GM12878 (cell line): ENCODE measurements at regions not wholly inside any gene's neighbourhood (a gene's known extent, or its start where the extent isn't known, plus 50 kb on each side); places are given as distances from the start of the nearest gene placed in this dataset.

Experiments used
- ATAC-seq: fragments of 200-7000 bp; cut with Tn5 transposase; 3 replicates; pipeline ENCODE4 v1.9.1; 2020; ENCODE audit warnings: mild to moderate bottlenecking, moderate library complexity
- BruUV-seq: library from RNA; stranded (reverse); fragments of 400-500 nt; replicated peaks from 2 replicates; lab custom pipeline; 2021; lab: Mats Ljungman, UMichigan
- CTCF ChIA-PET: fragments of 300-600 bp; sonication (Branson Sonifier 250); formaldehyde crosslinking; extraction: SDS; loops from one replicate; lab custom pipeline; 2021; ENCODE audit warnings: inconsistent platforms; lab: Yijun Ruan, JAX
- POLR2A ChIA-PET: fragments of 350-600 bp; formaldehyde crosslinking; extraction: SDS; loops from one replicate; lab custom pipeline; 2021; ENCODE audit warnings: inconsistent platforms; lab: Charles Lee
- RAD21 ChIA-PET: fragments of 300-600 bp; sonication (Branson Sonifier 250); formaldehyde crosslinking; loops from one replicate; lab custom pipeline; 2023; ENCODE audit warnings: antibody characterized with exemption; ENCODE audit not compliant: unreplicated experiment; lab: Charles Lee
- SMC1A ChIA-PET: fragments of 300-600 bp; sonication (Branson Sonifier 250); formaldehyde crosslinking; loops from one replicate; lab custom pipeline; 2023; ENCODE audit not compliant: unreplicated experiment, uncharacterized antibody; lab: Charles Lee
- DNase-seq: peaks from one replicate; pipeline ENCODE4 v3.0.0-alpha.2; 2011; ENCODE audit warnings: low read depth, low spot score
- FAIRE-seq: peaks from 3 replicates; lab custom pipeline; 2011; peaks lifted over from hg19 to GRCh38; lab: Jason Lieb, UNC
- H2AFZ ChIP-seq: 2 replicates; pipeline ENCODE4 v1.6.0; 2011; ENCODE audit warnings: low read depth, low read length, control low read depth; ENCODE audit not compliant: control insufficient read depth
- H3K27ac ChIP-seq: 2 replicates; pipeline ENCODE4 v1.5.1; 2011; ENCODE audit warnings: control low read depth; ENCODE audit not compliant: control insufficient read depth, insufficient read depth
- H3K27me3 ChIP-seq, 2 experiments: replicated peaks in 1 of 2; 2 replicates each; pipeline versions ENCODE4 v1.6.0 to v1.6.1; 2011; ENCODE audit warnings: low read length in 1 of 2; ENCODE audit not compliant: control insufficient read depth in 2 of 2, insufficient read depth in 2 of 2
- H3K36me3 ChIP-seq, 2 experiments: 2 replicates each; pipeline ENCODE4 v1.5.1; 2011; ENCODE audit warnings: low read length in 1 of 2; ENCODE audit not compliant: control insufficient read depth in 2 of 2, insufficient read depth in 2 of 2
- H3K4me1 ChIP-seq: 2 replicates; pipeline ENCODE4 v1.6.1; 2011; ENCODE audit warnings: mild to moderate bottlenecking, low read length, moderate library complexity, mixed read lengths; ENCODE audit not compliant: control insufficient read depth, insufficient read depth
- H3K4me2 ChIP-seq: 2 replicates; pipeline ENCODE4 v1.6.0; 2011; ENCODE audit warnings: control low read depth; ENCODE audit not compliant: control insufficient read depth, insufficient read depth
- H3K4me3 ChIP-seq: fragments of 200-600 bp; sonication (generic); 2 replicates; pipeline ENCODE4 v1.5.1; 2016
- H3K79me2 ChIP-seq: 2 replicates; pipeline ENCODE4 v1.6.0; 2011; ENCODE audit warnings: low read length; ENCODE audit not compliant: control insufficient read depth, insufficient read depth
- H3K9ac ChIP-seq: 2 replicates; pipeline ENCODE4 v1.8.0; 2011; ENCODE audit warnings: low read length, control low read depth, mixed read lengths; ENCODE audit not compliant: control insufficient read depth, insufficient read depth
- H3K9me3 ChIP-seq: replicated peaks from 3 replicates; pipeline ENCODE4 v1.5.1; 2011; ENCODE audit warnings: mild to moderate bottlenecking, low read length; ENCODE audit not compliant: control insufficient read depth, insufficient read depth
- H4K20me1 ChIP-seq: 2 replicates; pipeline ENCODE4 v1.6.0; 2011; ENCODE audit not compliant: control insufficient read depth, insufficient read depth
- ESRRA ChIP-seq: IDR thresholded peaks from 2 replicates; pipeline ENCODE4 v1.6.1; 2012; ENCODE audit warnings: mild to moderate bottlenecking, low read length, improper control_type of control experiment
- KLF5 ChIP-seq: fragments of 450-650 bp; IDR thresholded peaks from 2 replicates; pipeline ENCODE4 v1.6.1; 2014; ENCODE audit warnings: mild to moderate bottlenecking; ENCODE audit not compliant: partially characterized antibody
- MEF2A ChIP-seq: IDR thresholded peaks from 2 replicates; pipeline ENCODE4 v1.6.1; 2011; ENCODE audit warnings: low read depth, mild to moderate bottlenecking, low read length, moderate library complexity; ENCODE audit not compliant: insufficient read depth
- MXI1 ChIP-seq: fragments of 150-350 bp; IDR thresholded peaks from 2 replicates; pipeline ENCODE4 v1.6.1; 2011; ENCODE audit warnings: low read depth, mild to moderate bottlenecking, inconsistent platforms, low read length, improper control_type of control experiment
- NFYA ChIP-seq: IDR thresholded peaks from 2 replicates; pipeline ENCODE4 v1.6.1; 2011; ENCODE audit warnings: low read depth, mild to moderate bottlenecking, low read length, improper control_type of control experiment, borderline replicate concordance
- POLR2AphosphoS2 ChIP-seq: IDR thresholded peaks from 2 replicates; pipeline ENCODE4 v1.6.1; 2011; ENCODE audit warnings: low read depth, mild to moderate bottlenecking, low read length, improper control_type of control experiment, moderate library complexity
- RUNX3 ChIP-seq: IDR thresholded peaks from 2 replicates; pipeline ENCODE4 v1.6.1; 2012; ENCODE audit warnings: low read length, inconsistent platforms
- SMC3 ChIP-seq: IDR thresholded peaks from 2 replicates; pipeline ENCODE4 v1.6.1; 2011; ENCODE audit warnings: low read length, improper control_type of control experiment, borderline replicate concordance
- STAT1 ChIP-seq: fragments of 450-650 bp; conservative IDR thresholded peaks from 2 replicates; pipeline ENCODE4 v1.6.1; 2014; ENCODE audit warnings: antibody characterized with exemption, mild to moderate bottlenecking
- STAT3 ChIP-seq: IDR thresholded peaks from 2 replicates; pipeline ENCODE4 v1.6.1; 2011; ENCODE audit warnings: low read depth, low read length, improper control_type of control experiment
- SUZ12 ChIP-seq: fragments of 200-600 bp; sonication (generic); IDR thresholded peaks from one replicate; pipeline ENCODE4 v1.6.1; 2018; ENCODE audit warnings: antibody characterized with exemption, mild to moderate bottlenecking; ENCODE audit not compliant: unreplicated experiment
- TARDBP ChIP-seq: IDR thresholded peaks from 2 replicates; pipeline ENCODE4 v1.6.1; 2016; ENCODE audit warnings: borderline replicate concordance
- TCF12 ChIP-seq: IDR thresholded peaks from 2 replicates; pipeline ENCODE4 v1.6.1; 2011; ENCODE audit warnings: low read depth, mild to moderate bottlenecking, low read length
- ZNF217 ChIP-seq: fragments of 450-650 bp; IDR thresholded peaks from 2 replicates; pipeline ENCODE4 v1.6.1; 2017; ENCODE audit warnings: antibody characterized with exemption, mild to moderate bottlenecking
- WGBS: methylation state at CpG from one replicate; pipeline ENCODE4 v1.1.6; 2016; ENCODE audit warnings: low lambda C conversion rate; ENCODE audit not compliant: insufficient replicate concordance, insufficient coverage; ENCODE audit errors: missing lambda C conversion rate; 5-methylcytosine and 5-hydroxymethylcytosine counted together
- in situ Hi-C: fragments of 300-500 bp; cut with MboI; formaldehyde crosslinking; loops from 9 replicates; pipeline ENCODE4 v1.14.3; 2018; ENCODE audit warnings: mixed read lengths
- intact Hi-C: fragments of 100-400 bp; cut with micrococcal nuclease; formaldehyde crosslinking; loops from one replicate; pipeline ENCODE4 v1.14.2; 2022; ENCODE audit not compliant: unreplicated experiment
- TF ChIP-seq, protein P1 (sequence below): IDR thresholded peaks from 2 replicates; pipeline ENCODE4 v1.6.1; 2012; ENCODE audit warnings: low read length, inconsistent platforms
- TF ChIP-seq, protein P2 (sequence below): fragments of 150-350 bp; IDR thresholded peaks from 2 replicates; pipeline ENCODE4 v1.6.1; 2016; ENCODE audit warnings: low read depth, low read length

DNA sequence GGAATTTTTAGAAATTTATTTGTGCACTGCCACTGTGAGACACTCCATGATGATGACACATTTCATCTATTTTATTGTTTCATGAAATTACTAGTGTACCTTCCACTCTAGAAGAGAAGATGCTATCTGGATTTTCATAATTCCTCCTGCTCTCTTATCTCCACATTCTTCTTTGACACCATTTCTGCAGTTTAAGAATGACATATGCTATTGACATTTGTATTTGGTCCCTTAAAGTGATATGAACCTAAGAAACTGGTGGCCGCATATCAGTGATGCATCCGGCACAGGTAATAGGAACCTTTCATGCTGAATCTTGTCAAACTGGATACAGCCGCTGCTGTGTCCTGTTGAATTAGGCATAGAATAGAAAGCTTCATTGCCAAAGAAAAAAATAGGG, 696.3 kb downstream of the TMEM121 start:
- in situ Hi-C loops = no loop called here
- no peaks in the 10 kb centered on the region for H4K20me1 ChIP-seq
- ATAC-seq (no peak), DNase-seq (no peak), FAIRE-seq (no peak)
- no peak overlapping the region for H3K4me3 ChIP-seq
- ChIA-PET CTCF (interaction anchor here (0.8 kb wide), 1 partner anchor 34 kb away, joined by 4 read pairs; no protein-coding TSS in a partner anchor), RAD21 (no interaction called here), POLR2A (no interaction called here), SMC1A (no interaction called here)
- 72% methylated on average over 3 of the region's 3 CpGs for WGBS
- no peak for TF ChIP-seq KLF5
- no peak for TF ChIP-seq POLR2AphosphoS2
- TF ChIP-seq TARDBP = no peak
- TF ChIP-seq TCF12 = no peak
- no peak for TF ChIP-seq MEF2A
- TF ChIP-seq STAT1 = no peak
- no peak for TF ChIP-seq MXI1
- no peak overlapping the region for H2AFZ ChIP-seq
- intact Hi-C loops = no loop called here
- no peaks in the 10 kb centered on the region for H3K4me1 ChIP-seq
- no peaks in the 10 kb centered on the region for H3K9me3 ChIP-seq
- H3K9ac ChIP-seq = no peak overlapping the region
- H3K79me2 ChIP-seq = no peaks in the 10 kb centered on the region
- no peak overlapping the region for H3K27ac ChIP-seq
- H3K27me3 ChIP-seq = no peaks in the 10 kb centered on the region
- H3K36me3 ChIP-seq = no peaks in the 10 kb centered on the region
- no TSS peak for BruUV-seq
- H3K4me2 ChIP-seq = no peak overlapping the region

DNA sequence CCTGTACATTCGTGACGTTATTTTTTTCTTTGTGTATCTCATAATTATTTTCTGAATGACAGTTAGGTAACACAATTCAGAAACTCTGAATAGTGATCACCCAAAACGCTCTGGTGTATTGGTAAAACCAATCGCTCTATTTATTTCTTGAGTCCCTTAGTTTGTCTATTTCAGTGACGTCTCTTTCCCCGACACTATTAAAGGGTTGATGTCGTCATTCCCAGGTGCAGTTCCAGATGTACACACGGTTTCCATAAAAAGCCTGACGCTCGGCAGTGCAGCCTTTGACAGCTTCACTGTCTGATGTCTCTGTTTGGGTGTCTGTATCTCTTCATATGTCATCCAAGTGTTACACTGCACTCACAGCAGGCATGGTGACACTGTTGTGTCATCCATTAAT, 701.4 kb downstream of the TMEM121 start:
- no peak for ATAC-seq
- TF ChIP-seq MXI1 (no peak), NFYA (no peak), SUZ12 (no peak), STAT3 (no peak), SMC3 (no peak), RUNX3 (no peak), ESRRA (no peak), ZNF217 (no peak)
- TF ChIP-seq, protein P1, sequence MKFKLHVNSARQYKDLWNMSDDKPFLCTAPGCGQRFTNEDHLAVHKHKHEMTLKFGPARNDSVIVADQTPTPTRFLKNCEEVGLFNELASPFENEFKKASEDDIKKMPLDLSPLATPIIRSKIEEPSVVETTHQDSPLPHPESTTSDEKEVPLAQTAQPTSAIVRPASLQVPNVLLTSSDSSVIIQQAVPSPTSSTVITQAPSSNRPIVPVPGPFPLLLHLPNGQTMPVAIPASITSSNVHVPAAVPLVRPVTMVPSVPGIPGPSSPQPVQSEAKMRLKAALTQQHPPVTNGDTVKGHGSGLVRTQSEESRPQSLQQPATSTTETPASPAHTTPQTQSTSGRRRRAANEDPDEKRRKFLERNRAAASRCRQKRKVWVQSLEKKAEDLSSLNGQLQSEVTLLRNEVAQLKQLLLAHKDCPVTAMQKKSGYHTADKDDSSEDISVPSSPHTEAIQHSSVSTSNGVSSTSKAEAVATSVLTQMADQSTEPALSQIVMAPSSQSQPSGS = no peak
- TF ChIP-seq, protein P2, sequence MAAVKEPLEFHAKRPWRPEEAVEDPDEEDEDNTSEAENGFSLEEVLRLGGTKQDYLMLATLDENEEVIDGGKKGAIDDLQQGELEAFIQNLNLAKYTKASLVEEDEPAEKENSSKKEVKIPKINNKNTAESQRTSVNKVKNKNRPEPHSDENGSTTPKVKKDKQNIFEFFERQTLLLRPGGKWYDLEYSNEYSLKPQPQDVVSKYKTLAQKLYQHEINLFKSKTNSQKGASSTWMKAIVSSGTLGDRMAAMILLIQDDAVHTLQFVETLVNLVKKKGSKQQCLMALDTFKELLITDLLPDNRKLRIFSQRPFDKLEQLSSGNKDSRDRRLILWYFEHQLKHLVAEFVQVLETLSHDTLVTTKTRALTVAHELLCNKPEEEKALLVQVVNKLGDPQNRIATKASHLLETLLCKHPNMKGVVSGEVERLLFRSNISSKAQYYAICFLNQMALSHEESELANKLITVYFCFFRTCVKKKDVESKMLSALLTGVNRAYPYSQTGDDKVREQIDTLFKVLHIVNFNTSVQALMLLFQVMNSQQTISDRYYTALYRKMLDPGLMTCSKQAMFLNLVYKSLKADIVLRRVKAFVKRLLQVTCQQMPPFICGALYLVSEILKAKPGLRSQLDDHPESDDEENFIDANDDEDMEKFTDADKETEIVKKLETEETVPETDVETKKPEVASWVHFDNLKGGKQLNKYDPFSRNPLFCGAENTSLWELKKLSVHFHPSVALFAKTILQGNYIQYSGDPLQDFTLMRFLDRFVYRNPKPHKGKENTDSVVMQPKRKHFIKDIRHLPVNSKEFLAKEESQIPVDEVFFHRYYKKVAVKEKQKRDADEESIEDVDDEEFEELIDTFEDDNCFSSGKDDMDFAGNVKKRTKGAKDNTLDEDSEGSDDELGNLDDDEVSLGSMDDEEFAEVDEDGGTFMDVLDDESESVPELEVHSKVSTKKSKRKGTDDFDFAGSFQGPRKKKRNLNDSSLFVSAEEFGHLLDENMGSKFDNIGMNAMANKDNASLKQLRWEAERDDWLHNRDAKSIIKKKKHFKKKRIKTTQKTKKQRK = no peak

More for the DNA sequence above, 701.4 kb downstream of the TMEM121 start:
- intact Hi-C loops (no loop called here), in situ Hi-C loops (no loop called here)
- H4K20me1 ChIP-seq = no peaks in the 10 kb centered on the region
- no peak overlapping the region for H3K9ac ChIP-seq
- no peak overlapping the region for H3K27ac ChIP-seq
- BruUV-seq = no TSS peak
- no peaks in the 10 kb centered on the region for H3K79me2 ChIP-seq
- no peaks in the 10 kb centered on the region for H3K36me3 ChIP-seq
- H3K4me3 ChIP-seq = no peak overlapping the region
- CTCF ChIA-PET = interaction anchor here (1.1 kb wide), 1 partner anchor 190 kb away, joined by 3 read pairs; no protein-coding TSS in a partner anchor
- POLR2A ChIA-PET = no interaction called here
- no peak overlapping the region for H3K4me2 ChIP-seq
- WGBS = 14% methylated on average over 10 of the region's 10 CpGs
- no peaks in the 10 kb centered on the region for H3K27me3 ChIP-seq
- RAD21 ChIA-PET = no interaction called here
- FAIRE-seq (no peak), DNase-seq (no peak)
- SMC1A ChIA-PET = no interaction called here
- no peaks in the 10 kb centered on the region for H3K4me1 ChIP-seq
- no peaks in the 10 kb centered on the region for H3K9me3 ChIP-seq
- H2AFZ ChIP-seq = no peak overlapping the region
